Embryonic facial prominence (tissue), 1 donor: ENCODE measurements at regions not wholly inside any gene's neighbourhood (a gene's known extent, or its start where the extent isn't known, plus 50 kb on each side); places are given as distances from the start of the nearest gene placed in this dataset.

Experiments used
- DNase-seq: peaks from one replicate; pipeline ENCODE4 v3.0.0-alpha.2; 2016; ENCODE audit errors: extremely low spot score

DNA sequence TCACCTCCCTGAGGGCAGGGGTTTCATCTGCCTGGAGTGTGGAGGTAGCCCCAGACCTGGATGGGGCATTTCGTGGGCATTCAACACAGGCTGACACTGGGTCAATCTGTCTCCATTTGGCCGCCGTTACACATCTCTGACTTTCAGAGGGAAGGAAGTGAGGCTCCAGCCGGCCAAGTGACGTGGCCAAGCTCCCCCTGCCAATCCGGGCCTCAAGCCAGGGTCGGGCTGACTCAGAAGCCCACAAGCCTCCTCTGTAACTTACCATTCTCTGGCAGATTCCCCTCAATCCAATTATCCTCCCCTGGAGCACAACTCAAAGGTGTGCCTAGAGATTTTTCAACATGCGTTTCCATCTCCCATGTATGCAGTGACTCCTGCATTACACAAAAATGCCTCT is 227.6 kb downstream of the KLF13 start:
- DNase-seq, result no peak

DNA sequence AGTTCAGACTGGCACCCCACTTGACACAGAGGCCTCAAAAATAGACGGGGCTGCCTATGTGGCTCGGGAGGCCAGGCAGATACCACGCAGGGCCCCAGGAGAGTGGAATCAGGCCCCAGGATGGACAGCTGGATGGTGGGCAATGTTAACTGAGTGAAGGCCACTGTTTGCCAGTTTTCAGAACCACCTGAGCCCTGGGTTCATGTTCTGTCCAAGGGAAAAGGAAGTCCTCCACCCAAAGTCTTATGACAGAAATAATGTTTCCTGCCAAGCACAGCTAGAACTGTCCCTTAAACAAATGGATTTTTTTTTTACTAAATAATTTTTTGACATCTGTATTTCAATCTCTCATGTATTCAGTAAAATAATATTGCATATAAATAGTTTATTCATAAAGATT is 228.4 kb downstream of the KLF13 start:
- DNase-seq, result no peak

GRCh38 chr15:31556494-31557150 is 230.0 kb downstream of the KLF13 start:
- DNase-seq, result no peak

GRCh38 chr15:31557899-31558298 is 231.3 kb downstream of the KLF13 start:
- no peak for DNase-seq

- DNase-seq, result no peak
These were observed 232.2 kb downstream of the KLF13 start for GRCh38 chr15:31558840-31559239.

DNA sequence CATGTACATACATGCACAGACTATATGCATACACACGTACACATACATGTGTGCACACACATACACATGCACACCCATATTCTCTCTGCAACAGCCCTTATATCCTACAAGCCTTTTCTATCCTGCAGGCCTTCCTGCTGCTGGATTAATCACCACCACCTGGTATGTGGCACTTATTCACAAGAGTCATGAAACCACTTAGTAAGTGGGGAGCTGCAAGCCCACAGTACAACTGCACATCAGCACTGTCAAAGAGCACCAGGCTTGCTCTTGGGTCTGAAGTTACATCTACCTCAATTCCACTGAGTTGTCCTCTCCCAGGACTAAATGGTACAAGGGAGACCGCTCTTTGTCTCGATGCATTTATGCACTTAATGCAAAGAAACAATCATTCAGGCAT is 233.2 kb downstream of the KLF13 start:
- DNase-seq, result no peak

- no peak for DNase-seq
These were observed 234.0 kb downstream of the KLF13 start for GRCh38 chr15:31560643-31561042.

GRCh38 chr15:31561156-31561555 is 234.5 kb downstream of the KLF13 start:
- DNase-seq, result no peak

DNA sequence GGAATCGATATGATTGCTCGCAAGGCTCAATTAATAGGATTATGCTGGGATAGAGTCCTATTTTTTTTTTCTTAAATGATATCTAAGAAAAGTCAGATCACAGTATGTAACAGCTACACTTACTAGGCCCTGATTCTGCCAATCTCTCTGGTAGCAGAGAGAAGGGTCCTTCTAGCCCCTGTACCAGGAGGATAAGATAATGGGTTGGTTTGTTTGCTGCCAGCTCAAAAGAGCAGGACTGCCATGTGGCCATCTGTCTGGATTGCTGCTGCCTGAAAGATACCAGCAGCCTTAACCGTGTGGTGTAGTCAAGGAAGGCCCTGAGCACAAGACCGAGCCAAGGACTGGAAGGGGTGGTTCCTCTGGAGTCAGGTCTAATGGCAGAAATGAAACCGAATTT is 236.4 kb downstream of the KLF13 start:
- DNase-seq, result no peak

GRCh38 chr15:31563421-31563820 is 236.8 kb downstream of the KLF13 start:
- no peak for DNase-seq

GRCh38 chr15:31567861-31568260 is 241.2 kb downstream of the KLF13 start:
- DNase-seq, result no peak

GRCh38 chr15:31569836-31570235 is 243.2 kb downstream of the KLF13 start:
- DNase-seq, result no peak

DNA sequence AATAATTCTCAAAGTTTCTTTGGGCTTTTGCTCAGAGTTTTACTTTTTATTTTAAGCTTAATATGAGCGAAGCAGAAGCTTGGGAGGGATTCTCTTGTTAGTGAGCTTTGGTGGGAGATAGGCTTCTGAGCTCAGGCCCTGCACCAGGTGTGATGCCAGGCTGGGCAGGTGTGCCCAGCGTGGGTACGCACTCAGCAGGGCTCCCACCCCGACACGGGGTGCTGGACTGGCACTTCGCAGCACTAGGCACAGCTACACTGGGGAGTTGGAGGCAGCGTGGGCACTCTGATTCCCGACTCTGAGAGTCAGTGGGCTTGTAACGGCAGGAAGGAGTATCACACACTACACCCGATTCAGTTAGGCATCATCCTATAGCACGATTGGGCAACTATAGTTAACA is 244.0 kb downstream of the KLF13 start:
- no peak for DNase-seq

DNA sequence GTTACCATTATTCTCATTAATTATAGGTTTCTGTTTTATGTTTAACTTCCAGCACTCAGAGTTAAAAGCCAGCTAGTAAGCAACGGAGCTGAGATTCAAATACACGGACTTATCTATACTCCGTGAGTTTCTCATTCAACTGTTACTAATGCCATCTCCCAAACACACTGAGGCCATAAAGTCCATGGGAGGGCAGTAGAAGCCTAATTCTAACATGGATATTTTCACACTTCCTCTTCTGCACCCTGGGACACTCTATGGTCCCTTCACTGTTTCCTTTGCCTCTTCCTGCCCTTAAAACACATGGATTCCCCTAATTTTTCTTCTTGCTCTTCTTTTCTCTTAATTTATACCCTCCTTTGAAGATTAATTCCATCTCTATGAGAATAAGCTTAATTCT is 245.0 kb downstream of the KLF13 start:
- DNase-seq, result no peak

DNA sequence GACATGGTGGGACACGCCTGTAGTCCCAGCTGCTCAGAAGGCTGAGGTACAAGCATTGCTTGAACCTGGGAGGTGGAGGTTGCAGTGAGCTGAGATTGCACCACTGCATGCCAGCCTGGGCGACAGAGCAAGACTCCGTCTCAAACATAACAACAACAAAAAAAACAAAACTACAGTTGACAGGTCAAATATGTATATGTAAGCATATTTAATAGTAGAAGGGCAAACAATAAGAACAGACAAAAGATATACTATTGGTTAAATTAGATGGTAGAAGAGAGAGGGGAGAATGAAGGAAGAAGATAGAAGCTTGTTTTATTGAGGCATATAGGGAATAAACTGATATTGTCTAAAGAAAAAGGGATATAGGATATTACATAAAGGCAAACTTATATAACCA is 247.1 kb downstream of the KLF13 start:
- DNase-seq, result no peak

DNA sequence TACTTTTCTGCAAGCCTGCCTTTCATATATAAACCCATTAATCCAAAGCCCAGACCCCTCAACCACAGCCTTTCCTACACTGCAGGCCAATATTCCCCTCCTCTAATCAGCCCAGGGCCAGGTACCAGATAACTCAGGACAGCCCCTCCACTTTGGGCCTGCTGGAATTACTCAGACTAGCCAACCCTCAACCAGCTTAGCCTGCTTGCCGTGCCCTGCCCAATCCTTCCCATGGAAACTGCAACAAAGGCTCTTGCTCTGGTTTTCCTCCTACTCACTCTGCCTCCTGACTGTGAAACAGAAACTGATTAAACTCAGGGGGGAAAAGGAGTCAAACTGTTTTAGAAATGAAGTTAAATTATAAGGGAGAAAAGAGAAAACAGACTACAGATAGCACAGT is 248.1 kb downstream of the KLF13 start:
- no peak for DNase-seq

DNA sequence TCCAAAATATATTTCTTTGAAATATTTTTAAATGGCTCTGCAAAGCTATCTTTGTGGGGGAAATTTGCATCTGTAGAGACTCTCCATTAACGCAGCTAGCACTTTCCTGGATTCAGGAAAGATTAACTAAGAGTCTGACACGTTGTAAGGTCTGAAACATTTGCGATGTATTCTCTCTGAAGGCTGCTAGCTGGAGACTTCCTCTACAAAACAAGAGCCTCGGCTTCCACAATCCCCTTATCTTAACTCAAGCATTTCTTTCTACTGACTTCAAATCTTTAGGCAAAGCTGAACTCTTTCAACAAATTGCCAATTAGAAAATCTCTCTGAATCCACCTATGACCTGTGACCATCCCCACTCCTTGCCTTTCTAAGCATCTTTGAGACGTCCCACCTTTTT is 250.5 kb downstream of the KLF13 start:
- no peak for DNase-seq

- DNase-seq, result no peak
These were observed 252.6 kb downstream of the KLF13 start for GRCh38 chr15:31579282-31579681.

DNA sequence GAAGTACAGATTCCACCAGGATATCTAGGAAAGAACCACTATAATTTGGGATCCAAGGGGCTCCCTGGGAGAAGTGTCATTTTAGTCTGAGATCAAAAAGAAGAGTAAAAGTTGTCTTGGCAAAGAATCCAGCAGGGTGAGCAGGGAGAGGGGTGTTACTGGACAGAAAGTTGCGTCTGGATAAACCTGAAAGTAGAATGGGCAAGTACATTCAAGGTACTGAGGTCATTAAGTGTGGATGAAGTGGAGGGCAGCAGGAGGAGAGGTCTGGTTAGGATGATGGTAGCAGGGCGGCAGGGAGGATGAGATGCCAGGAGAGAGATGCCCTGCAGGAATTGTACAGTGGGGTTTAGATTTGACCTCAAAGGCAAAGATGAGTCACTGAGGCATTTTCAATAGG is 253.3 kb downstream of the KLF13 start:
- no peak for DNase-seq

- no peak for DNase-seq
These were observed 257.6 kb downstream of the KLF13 start for GRCh38 chr15:31584195-31584594.

GRCh38 chr15:31585240-31585639 is 258.6 kb downstream of the KLF13 start:
- DNase-seq, result no peak

- no peak for DNase-seq
These were observed 260.2 kb downstream of the KLF13 start for GRCh38 chr15:31586841-31587240.

DNA sequence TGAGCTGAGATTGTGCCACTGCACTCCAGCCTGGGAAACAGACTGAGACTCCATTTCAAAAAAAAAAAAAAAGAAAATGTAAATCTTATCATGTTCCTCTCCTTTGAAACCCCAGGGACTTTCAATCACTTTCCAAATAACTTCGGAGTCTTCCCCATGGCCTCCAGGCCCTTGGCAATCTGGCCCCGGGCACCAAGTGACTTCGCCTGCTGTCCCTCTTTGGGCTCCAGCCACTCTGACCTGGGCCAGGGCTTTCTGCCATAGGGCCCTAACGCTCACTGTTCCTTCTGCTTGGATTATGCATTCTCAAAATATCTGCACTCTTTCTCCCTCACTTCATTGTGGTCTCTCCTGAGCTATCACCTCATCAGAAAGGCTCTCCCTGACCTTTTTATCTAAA is 260.9 kb downstream of the KLF13 start:
- DNase-seq, result no peak

DNA sequence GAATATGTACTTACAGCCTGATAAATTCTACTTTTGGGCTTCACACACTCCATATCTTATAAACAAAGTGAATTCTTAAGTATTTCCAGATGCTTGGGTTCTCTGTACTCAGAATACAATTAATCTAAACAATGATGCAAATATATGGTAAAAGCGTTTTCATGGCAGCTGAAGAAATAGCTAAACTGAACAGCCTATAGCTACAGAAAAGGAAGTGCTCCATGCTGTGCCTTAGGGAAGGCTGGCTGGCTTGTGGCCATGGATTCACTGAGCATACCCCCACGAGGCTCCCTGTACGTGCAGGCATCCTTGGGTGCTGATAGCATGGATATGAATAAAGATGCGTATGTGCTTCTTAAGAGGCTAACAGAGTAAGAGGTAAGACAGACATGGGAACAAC is 264.0 kb downstream of the KLF13 start:
- DNase-seq, result no peak
